Stimulated activated CD8-positive, alpha-beta memory T cell treated with anti-CD3 and anti-CD28 coated beads, Interleukin-4, amount 100 ng/mL, for 4 hours (primary cell): ENCODE measurements at regions not wholly inside any gene's neighbourhood (a gene's known extent, or its start where the extent isn't known, plus 50 kb on each side); places are given as distances from the start of the nearest gene placed in this dataset.

Experiments
- DNase-seq, 2 donors: peaks; one replicate each; pipeline ENCODE4 v3.0.0-alpha.2; 2020; ENCODE audit warnings: low read depth in 2 of 2, low spot score in 1 of 2

- no peak for DNase-seq
Measured at GRCh38 chr17:5817475-5818395, 233.4 kb upstream of the NLRP1 start.

DNA sequence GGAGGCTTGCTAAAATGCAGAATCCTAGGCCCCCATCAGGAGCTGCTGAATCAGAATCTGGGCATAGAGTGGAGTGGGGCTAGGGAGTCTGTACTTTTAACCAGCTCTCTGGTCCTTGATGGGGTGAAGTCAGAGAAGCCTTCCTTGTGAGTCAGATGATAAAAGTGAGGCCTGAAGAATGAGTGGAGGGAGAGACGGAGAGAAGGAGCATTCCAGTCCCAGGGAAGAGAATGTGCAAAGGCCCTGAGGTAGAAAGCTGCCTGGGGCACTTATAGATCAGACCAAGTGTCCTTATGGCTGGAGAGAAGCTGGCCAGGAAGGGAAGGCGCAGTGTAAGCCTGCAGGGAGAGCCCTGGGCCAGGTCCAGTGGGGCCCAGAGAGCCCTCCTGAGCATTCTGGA lies 235.1 kb upstream of the NLRP1 start:
- no peak for DNase-seq

- DNase-seq: no peak
Measured at GRCh38 chr17:5819921-5820685, 235.8 kb upstream of the NLRP1 start.

DNA sequence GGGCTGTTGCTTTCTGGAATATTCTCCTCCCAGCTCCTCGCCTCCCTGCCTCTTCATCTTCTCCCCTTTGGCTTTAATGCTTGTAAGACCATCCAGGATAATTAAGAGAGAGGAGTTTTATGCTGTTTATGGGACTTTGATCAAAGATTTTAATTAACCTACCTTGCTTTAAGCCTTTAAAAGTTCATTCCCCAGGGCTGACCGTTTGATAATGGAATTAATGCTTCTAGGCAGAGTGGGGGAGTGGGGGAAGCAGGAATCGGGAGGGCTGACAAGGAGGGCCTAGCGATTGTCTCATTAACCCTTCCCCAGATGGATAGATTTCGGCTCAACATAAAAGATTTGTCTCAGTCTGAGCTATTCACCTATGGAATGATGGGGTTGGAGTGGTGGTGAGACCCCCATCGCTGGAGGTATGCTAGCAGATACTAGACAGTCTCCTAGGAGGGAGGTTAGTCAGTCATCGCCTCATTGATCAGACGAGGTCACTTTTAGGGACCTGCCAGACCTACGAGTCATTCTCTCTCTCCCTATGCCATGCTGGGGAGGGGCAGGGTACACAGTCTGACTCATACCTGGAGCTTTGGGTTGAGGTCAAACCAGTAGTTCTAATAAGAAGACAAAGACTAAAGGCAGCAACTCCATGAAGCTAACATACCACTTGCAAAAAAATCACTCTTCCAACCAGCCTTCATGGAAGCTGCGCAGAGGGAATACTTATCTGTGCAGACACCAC lies 236.6 kb upstream of the NLRP1 start:
- no peak for DNase-seq

- no peak for DNase-seq
Measured at GRCh38 chr17:5821803-5822202, 237.5 kb upstream of the NLRP1 start.

DNA sequence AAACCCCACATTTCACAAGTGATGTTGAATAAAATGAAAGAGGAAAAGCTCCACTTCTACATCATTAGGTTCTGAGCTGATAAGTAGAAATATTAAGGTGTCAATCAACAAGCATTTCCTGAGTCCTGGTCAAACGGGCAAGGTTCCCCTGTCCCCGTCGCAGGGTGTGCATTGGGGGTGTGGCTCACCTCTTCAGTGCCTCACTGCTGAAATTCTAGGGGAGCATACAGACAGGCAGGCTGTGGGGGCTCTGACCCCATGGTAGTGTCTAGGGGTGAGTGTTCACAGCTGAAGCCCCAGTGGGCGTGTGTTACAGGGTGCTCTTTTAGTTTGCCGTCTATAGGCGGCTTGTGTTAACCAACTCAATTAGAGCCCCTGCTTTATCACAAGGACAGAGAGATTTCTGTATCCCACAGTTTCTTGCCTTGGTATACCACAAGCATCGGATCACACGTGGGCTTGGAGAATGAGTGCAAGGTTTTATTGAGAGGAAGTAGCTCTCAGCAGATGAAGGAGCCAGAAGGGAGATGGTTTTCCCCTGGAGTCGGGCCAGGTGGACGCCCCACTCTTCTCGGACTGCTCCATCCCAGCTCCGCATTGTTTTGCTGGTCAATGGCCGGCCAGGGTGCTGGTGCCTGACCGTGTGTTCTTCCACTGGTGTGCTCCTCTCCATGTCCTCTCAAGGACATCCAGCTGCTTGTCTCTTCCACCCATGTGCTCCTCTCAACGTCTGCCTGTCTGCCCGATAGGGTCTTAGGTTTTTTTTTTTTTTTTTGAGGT lies 238.2 kb upstream of the NLRP1 start:
- DNase-seq: no peak

DNA sequence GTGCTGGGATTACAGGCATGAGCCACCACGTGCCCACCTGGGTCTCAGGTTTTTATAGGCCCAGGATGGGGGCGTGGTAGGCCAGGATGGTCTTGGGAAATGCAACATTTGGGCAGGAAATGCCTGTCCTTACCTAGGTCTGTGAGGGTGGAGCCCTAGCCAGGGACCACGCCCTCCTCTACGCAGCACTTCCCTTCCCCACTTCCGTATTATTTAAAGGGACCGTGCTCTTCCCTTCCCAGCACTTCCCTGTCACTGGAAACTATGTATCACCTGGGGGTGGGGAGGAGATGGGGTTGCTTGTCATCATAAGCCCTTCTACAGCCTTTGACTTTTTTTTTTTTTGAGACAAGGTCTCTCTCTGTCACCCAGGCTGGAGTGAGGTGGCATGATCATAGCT lies 238.9 kb upstream of the NLRP1 start:
- no peak for DNase-seq

DNA sequence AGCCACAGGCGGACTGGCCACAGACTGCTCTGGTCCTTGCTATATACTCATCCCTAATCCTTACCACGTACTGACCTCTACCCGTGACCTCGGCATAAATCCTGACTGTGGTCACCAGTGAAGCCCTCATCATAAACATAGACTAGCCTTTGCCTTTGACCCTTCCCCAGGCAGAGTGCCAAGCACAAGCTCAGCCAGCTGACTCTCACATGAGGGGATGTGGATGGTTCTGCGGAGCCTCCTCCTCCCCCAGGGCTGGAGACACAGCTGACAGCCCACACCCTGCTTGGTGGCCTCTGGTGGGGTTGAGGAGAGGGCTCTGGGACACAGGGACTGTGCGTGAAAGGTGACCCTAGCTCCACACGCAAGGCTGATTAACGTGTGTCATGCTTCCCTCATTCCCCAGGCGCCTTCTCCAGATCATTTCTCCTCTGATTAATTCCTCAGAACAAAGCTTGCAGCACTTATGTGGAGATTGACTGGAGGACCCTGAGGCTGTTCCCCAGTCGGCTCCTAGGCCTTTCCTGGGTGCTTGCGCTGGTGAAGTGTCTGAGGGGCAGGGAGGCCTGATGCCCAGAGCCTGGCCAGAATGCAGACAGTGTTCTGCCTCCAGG lies 241.5 kb upstream of the NLRP1 start:
- DNase-seq: no peak

- no peak for DNase-seq
Measured at GRCh38 chr17:5826384-5826783, 242.1 kb upstream of the NLRP1 start.

DNA sequence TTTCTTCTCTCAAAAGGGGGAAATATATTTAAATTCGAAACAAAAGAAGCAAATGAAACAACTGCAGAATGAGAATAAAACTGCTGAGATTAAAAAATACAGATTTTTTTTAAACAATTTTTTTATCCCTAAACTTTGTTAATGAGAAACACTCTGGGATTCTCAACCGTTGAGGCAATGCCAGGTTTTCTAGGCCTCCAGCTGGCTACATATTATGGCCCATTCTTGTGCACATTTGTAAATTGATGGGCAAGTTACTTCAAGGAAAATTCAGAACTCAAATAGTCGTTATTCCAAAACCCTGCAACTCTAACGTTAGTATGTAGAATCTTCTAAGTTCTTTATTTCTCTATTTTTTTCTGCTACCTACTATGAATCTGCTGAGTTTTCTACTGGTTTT lies 239.3 kb upstream of the WSCD1 start:
- no peak for DNase-seq

GRCh38 chr17:5832886-5833285 lies 237.3 kb upstream of the WSCD1 start:
- no peak for DNase-seq

DNA sequence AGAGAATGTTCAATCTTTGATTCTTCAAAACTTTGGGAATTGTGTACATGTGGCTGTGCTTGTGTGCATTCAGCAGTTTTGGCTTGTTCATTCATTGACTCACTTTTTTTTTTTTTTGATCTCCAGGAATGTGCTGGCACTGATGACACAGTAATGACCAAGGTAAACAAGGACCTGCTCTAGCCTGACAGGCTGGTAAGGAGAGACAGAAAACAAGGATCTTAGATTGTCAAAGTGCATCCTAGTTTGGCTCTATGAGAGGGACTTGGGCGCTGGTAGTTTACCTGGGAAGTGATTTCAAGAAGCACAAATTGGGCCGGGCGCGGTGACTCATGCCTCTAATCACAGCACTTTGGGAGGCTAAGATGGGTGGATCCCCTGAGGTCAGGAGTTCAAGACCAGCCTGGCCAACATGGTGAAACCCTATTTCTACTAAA lies 233.1 kb upstream of the WSCD1 start:
- no peak for DNase-seq

DNA sequence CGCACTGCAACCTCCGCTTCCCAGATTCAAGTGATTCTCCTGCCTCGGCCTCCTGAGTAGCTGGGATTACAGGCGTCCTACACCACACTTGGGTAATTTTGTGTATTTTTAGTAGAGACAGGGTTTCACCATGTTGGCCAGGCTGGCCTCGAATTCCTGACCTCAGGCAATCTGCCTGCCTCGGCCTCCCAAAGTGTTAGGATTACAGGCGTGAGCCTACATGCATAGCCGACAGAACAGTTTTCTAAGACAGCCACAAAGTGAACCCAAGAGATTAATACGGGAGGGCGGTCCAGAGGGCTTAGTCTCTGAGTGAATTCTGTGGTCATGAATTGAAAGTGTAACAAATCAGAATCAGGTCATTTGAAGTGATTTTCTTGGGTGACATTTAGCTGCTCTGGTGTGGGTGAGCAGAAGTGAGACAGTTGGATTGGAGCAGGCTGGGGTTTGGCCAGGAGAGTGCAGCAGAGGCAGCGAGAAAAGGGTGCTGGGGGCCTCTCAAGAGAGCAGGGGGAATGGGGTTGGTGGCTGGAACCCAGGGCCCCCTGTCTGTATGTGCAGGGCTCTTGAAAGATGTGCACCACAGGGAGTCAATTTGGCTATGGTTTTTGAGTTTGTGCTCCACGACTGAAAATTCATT lies 231.4 kb upstream of the WSCD1 start:
- DNase-seq: no peak

DNA sequence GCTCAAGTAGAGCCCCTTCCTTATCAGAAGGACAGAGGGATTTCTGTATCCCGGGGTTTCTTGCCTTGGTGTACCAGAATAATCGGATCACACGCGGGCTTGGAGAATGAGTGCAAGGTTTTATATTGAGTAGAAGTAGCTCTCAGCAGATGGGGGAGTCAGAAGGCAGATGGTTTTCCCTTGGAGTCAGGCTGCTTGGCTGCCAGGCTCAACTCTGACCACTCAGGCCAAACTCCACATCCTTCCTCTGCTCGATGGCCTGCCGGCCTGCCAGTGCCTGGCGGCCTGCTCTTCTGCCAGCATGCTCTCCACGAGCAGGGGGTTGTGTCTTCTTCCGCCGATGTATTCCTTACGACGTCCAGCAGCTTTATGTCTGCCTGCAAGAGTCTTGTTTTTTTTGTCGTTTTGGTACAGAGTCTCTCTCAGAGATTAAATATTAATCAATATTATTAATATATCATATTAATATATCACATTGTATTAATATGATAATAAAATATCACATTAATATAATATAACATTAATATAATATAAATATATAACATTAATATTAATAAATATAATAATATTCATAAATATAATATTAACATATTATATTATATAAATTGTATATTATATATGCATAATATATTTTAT lies 229.2 kb upstream of the WSCD1 start:
- DNase-seq: no peak

DNA sequence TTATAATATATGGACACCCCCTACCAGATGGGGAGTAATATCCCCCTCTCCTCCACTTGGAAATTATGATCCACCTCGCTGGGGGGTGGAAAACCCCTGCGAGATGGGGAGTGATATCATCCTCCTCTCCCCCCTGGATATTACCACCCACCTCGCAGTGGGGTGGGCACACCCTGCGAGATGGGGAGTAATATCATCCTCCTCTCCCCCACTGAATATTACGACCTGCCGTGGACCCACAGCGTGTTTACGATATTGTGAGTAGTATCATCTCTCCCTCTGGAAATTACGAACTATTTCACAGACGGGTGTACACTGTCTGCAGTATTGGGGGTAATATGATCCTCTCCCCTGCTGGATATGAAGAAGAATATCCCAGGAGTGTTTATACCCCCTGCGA lies 228.3 kb upstream of the WSCD1 start:
- DNase-seq: no peak

GRCh38 chr17:5843366-5844026 lies 226.7 kb upstream of the WSCD1 start:
- no peak for DNase-seq

- no peak for DNase-seq
Measured at GRCh38 chr17:5846001-5846400, 224.2 kb upstream of the WSCD1 start.

DNA sequence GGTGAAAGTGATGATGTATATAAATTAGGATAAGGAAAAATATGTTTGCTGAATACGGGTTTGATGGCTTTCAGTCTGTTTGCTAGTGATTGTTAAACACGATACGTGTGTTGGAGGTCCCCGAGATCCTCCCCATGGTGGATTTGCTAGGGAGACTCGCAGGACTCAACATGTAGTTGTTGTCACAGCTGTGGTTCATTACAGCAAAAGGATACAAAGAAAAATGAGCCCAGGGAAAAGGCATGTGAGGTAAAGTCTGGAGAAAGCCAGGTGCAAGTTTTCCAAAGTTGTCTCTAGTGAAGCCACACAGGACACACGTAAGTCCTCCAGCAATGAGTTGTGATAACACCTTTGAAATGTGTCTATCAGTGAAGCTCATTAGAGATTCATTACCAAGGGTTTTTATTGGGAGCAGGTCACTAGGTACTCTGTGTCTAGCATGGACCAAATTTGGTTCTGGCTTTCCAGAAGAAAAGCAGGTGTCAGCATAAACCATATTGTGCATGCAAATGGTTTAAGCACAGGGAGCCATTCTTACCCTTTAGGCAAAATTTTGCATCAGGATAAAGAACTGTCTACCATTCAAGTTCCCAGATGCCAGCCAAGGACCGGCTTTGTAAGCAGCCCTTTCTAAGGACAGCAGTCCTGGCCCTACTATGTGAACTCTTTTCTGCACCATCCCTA lies 215.2 kb upstream of the WSCD1 start:
- no peak for DNase-seq
